ENCODE measurements at regions not wholly inside any gene's neighbourhood (a gene's known extent, or its start where the extent isn't known, plus 50 kb on each side); places are given as distances from the start of the nearest gene placed in this dataset.

- no peak for DNase-seq (ENCODE audit: low spot score)
These were observed 51.0 kb downstream of the FAT4 start for GRCh38 chr4:125365731-125366130.

DNA sequence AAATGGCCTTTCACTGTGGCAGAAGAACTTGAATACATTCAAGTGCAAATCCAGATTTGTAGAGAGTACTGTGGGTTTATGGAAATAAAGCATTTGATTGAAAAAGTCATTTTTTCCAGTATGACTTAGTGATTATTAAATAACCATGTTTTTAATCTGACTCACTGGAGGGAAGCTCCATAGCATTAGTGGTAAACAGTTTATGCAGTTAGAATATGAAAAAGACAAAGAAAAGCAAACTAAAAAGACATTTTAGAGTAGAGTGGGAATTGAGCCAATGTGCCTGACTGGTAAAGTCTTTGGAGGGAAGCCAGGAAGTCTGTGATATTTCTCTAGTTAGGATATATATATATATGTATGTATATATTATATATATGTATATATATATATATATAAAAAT, 53.4 kb downstream of the FAT4 start:
- DNase-seq (ENCODE audit: low spot score): no peak

- DNase-seq (ENCODE audit: low spot score): no peak
These were observed 53.9 kb downstream of the FAT4 start for GRCh38 chr4:125368671-125369081.

GRCh38 chr4:125369098-125369497, 54.3 kb downstream of the FAT4 start:
- DNase-seq (ENCODE audit: low spot score): no peak

DNA sequence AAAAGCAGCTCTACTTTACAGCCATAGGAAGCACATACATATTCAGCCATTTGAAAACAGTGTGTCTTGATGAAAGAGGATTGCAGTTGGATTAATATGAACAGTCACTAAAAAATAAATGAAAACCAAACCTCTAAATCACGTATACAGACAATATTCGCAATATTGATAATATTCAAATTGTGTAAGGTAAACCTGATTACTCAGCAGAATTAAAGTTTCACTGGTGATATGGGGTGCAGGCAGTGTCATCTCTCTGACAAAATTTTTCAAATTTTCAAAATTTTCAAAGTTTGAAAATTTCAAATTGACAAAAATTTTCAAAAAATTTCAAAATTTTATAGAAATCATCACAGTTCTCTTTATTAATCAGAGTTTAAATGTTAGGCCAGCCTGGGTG, 55.7 kb downstream of the FAT4 start:
- DNase-seq (ENCODE audit: low spot score): no peak

DNA sequence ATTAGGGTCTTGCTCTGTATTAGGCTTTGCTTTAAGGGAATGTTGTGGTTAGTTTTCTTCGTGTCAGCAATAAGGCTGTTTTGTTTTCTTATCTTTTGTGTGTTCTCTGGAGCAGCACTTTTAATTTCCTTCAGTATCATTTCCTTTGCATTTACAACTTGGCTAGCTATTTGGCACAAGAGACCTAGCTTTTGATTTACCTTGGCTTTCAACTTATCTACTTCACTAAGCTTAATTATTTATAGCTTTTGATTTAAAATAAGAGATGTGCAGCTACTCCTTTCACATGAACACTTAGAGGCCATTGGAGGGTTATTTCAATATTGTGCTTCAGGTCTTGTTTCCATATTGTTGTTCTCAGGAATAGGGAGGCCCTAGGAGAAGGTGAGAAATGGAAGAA, 68.2 kb downstream of the FAT4 start:
- DNase-seq (ENCODE audit: low spot score): no peak

GRCh38 chr4:125387770-125388169, 73.0 kb downstream of the FAT4 start:
- no peak for DNase-seq (ENCODE audit: low spot score)

DNA sequence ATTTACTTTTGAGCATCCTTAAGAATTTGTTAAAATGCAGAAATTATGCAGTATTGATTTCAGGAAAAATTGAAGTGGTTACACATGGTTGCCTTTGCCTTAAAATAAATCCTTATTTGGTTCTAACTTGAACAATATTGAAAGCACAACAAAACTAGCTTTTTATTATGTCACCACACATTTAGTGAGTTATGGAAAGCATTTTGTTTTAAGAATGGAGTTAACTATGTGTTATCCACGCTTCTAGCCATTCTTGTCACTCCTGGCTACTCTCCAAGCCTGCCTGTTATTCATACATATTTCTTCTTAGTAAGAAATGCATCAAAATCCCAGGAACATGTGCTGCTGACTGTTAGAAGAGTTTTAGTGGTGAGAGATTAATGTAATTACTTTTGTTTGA, 73.9 kb downstream of the FAT4 start:
- no peak for DNase-seq (ENCODE audit: low spot score)

DNA sequence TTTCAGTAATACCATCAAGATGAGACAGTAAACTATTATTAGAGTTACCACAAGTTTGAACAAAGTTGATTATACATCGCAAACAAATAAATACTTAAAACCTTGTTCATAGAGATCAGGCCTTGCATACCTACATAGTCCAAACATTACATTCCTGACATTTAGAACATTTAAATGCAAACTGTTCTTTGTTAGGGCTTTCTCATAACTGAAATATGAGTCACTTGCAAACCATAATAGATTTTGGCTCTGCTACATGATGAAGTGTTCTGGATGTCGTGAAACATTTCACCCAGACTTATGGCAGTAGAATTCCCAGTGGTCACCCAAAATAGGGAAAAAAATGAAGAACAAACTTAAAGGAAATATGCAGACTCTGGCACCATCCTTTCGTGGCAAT, 75.0 kb downstream of the FAT4 start:
- DNase-seq (ENCODE audit: low spot score): no peak

GRCh38 chr4:125390126-125390525, 75.4 kb downstream of the FAT4 start:
- no peak for DNase-seq (ENCODE audit: low spot score)

GRCh38 chr4:125390727-125391126, 76.0 kb downstream of the FAT4 start:
- no peak for DNase-seq (ENCODE audit: low spot score)

GRCh38 chr4:125392694-125393093, 77.9 kb downstream of the FAT4 start:
- DNase-seq (ENCODE audit: low spot score): no peak

- DNase-seq (ENCODE audit: low spot score): no peak
These were observed 79.1 kb downstream of the FAT4 start for GRCh38 chr4:125393825-125394224.

DNA sequence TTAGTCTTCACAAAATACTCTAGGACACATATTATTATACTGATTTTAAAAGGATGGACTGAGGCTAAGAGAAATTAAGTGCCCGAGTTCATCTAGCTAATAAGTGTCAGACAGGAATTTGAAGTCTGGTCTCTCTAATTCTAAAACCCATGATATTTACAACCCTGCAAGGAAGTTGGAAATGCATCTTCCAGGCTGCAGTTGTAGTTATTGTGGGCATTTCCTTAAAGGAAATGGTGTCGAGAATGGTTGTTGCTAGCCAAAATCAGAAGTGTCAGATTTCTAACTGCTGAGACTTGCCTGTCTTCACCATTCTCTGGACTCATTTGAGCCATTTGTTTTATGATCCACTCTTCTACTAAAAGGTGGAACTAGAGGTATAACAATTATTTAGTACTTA, 82.5 kb downstream of the FAT4 start:
- DNase-seq (ENCODE audit: low spot score): no peak

GRCh38 chr4:125398263-125399002, 83.7 kb downstream of the FAT4 start:
- no peak for DNase-seq (ENCODE audit: low spot score)

DNA sequence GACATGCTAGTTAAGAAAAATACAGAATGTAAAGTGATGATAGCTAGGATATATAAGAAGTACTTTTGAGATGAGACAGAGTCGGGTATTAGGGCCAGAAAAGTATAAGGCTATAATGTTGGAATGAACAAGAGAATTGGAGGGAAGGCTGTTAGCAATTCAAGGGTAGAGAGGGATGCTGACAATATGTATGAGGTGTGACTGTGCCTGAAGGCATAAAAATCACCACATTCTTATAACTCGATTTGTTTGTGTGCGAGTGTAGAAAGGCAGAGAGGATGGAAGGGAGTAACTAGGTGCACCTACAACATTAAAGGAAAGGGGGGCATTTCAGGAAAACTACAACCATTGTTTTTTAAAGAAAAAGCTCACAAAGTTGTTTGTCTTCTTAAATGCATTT, 86.0 kb downstream of the FAT4 start:
- no peak for DNase-seq (ENCODE audit: low spot score)

GRCh38 chr4:125401784-125402183, 87.0 kb downstream of the FAT4 start:
- no peak for DNase-seq (ENCODE audit: low spot score)

- DNase-seq (ENCODE audit: low spot score): no peak
These were observed 105.8 kb downstream of the FAT4 start for GRCh38 chr4:125420526-125420925.

DNA sequence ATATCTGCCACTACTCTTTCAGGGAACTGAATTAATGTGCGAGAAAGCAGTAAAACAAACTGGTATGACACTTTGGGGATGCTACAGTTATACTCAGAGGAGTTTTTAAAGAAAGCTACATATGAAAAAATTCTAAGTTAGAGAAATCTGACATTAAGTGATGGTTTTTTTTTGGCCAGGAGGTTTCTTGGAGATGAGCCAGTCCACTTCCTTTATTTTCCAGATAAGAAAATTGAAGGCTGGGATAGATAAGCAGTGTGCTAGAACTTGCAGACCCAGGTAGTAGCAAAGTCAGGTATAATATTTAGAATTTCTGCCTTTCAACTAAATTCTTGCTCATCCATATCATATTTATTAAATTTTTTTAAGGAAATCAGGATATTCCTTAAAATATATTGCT, 106.8 kb downstream of the FAT4 start:
- no peak for DNase-seq (ENCODE audit: low spot score)

GRCh38 chr4:125423124-125423523, 108.4 kb downstream of the FAT4 start:
- DNase-seq (ENCODE audit: low spot score): no peak

GRCh38 chr4:125428832-125429231, 114.1 kb downstream of the FAT4 start:
- no peak for DNase-seq (ENCODE audit: low spot score)

DNA sequence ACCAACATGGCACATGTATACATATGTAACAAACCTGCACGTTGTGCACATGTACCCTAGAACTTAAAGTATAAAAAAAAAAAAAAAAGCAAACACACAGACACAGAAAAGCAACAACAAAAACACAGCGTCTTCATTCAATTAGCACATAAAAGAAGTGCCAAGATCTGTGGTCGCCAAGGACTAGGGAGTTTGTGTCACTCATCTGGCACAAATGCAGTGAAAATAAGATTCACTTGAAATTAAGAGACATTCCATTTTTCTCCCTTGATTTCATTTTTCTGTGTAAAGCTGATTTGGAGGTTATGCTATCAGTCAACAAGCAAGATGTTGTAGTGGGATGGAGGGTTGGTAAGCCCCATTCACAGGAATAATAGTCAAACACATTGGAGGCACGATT, 115.3 kb downstream of the FAT4 start:
- DNase-seq (ENCODE audit: low spot score): no peak

DNA sequence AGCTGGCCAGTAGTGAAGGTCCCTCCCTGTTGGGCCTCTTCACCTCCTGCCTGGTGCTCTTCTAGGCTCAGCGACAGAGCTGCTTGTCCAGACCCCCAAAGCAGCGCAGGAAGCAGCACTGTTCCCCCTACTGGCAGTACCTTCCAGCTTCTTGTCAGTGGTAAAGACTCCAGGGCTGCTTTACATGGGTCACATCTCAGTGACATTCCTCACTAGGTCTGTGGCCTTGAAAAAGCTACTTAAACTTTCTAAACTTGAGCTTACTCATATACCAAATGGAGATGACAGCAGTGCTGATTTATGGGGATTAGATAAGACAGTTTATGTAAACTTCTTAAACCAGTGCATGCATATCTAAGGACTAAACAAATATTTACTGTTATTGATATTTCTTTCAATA, 117.3 kb downstream of the FAT4 start:
- DNase-seq (ENCODE audit: low spot score): no peak

DNA sequence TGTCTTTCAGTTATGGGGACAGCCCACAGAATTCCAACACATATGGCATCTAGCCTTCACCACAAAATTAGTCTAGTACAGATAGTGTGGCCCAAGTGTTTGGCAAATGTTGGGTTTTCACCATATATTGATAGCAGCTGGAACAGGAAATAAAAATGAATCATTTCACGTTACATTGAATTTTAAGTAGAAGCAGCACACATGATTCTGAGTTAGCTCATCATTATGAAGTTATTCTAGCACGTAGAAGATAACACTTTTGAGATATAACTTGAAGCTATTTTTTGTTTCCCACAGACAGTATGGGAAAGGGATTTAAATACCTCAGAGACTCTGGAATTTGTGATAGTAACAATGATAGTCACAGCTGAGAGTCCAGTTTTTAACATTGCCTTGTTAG, 118.7 kb downstream of the FAT4 start:
- no peak for DNase-seq (ENCODE audit: low spot score)

All from mucosa of gallbladder (tissue), 1 donor.